ENCODE measurements at regions not wholly inside any gene's neighbourhood (a gene's known extent, or its start where the extent isn't known, plus 50 kb on each side); places are given as distances from the start of the nearest gene placed in this dataset.
"Not testable (repeated sequence)": the region's sequence is repeated elsewhere in the genome, so short reads cannot be mapped to it uniquely, and the experiment has no call there.

- DNase-seq (ENCODE audit: low read depth): no peak
These were observed 161.1 kb upstream of the TBL1XR1 start for GRCh38 chr3:177358091-177358976.

GRCh38 chr3:177358977-177359592 lies 161.8 kb upstream of the TBL1XR1 start:
- DNase-seq (ENCODE audit: low read depth): no peak

GRCh38 chr3:177359593-177360357 lies 162.5 kb upstream of the TBL1XR1 start:
- DNase-seq (ENCODE audit: low read depth): peak; percentile 93

- DNase-seq (ENCODE audit: low read depth): no peak
These were observed 164.0 kb upstream of the TBL1XR1 start for GRCh38 chr3:177361081-177361938.

GRCh38 chr3:177362626-177363025 lies 165.3 kb upstream of the TBL1XR1 start:
- no peak for DNase-seq (ENCODE audit: low read depth)

- DNase-seq (ENCODE audit: low read depth): no peak
These were observed 167.0 kb upstream of the TBL1XR1 start for GRCh38 chr3:177364236-177364635.

- not testable (repeated sequence) for DNase-seq (ENCODE audit: low read depth)
These were observed 168.0 kb upstream of the TBL1XR1 start for GRCh38 chr3:177365294-177365693.

GRCh38 chr3:177367788-177368187 lies 170.5 kb upstream of the TBL1XR1 start:
- DNase-seq (ENCODE audit: low read depth): no peak

- DNase-seq (ENCODE audit: low read depth): no peak
These were observed 173.1 kb upstream of the TBL1XR1 start for GRCh38 chr3:177370246-177370822.

GRCh38 chr3:177371146-177371545 lies 173.9 kb upstream of the TBL1XR1 start:
- no peak for DNase-seq (ENCODE audit: low read depth)

GRCh38 chr3:177371888-177372287 lies 174.6 kb upstream of the TBL1XR1 start:
- no peak for DNase-seq (ENCODE audit: low read depth)

- no peak for DNase-seq (ENCODE audit: low read depth)
These were observed 177.0 kb upstream of the TBL1XR1 start for GRCh38 chr3:177374323-177374722.

GRCh38 chr3:177375316-177375715 lies 178.0 kb upstream of the TBL1XR1 start:
- DNase-seq (ENCODE audit: low read depth): no peak

GRCh38 chr3:177377166-177377565 lies 179.9 kb upstream of the TBL1XR1 start:
- DNase-seq (ENCODE audit: low read depth): no peak

- no peak for DNase-seq (ENCODE audit: low read depth)
These were observed 180.9 kb upstream of the TBL1XR1 start for GRCh38 chr3:177378168-177378567.

- DNase-seq (ENCODE audit: low read depth): no peak
These were observed 181.8 kb upstream of the TBL1XR1 start for GRCh38 chr3:177379045-177379444.

GRCh38 chr3:177381070-177381469 lies 183.8 kb upstream of the TBL1XR1 start:
- DNase-seq (ENCODE audit: low read depth): no peak

GRCh38 chr3:177382944-177383343 lies 185.7 kb upstream of the TBL1XR1 start:
- no peak for DNase-seq (ENCODE audit: low read depth)

GRCh38 chr3:177385186-177385585 lies 187.9 kb upstream of the TBL1XR1 start:
- no peak for DNase-seq (ENCODE audit: low read depth)

GRCh38 chr3:177385831-177386301 lies 188.6 kb upstream of the TBL1XR1 start:
- DNase-seq (ENCODE audit: low read depth): peak; percentile 42

GRCh38 chr3:177388209-177388608 lies 190.9 kb upstream of the TBL1XR1 start:
- DNase-seq (ENCODE audit: low read depth): no peak

Data from GM04503 (cell line).